ENCODE measurements at regions not wholly inside any gene's neighbourhood (a gene's known extent, or its start where the extent isn't known, plus 50 kb on each side); places are given as distances from the start of the nearest gene placed in this dataset.

DNA sequence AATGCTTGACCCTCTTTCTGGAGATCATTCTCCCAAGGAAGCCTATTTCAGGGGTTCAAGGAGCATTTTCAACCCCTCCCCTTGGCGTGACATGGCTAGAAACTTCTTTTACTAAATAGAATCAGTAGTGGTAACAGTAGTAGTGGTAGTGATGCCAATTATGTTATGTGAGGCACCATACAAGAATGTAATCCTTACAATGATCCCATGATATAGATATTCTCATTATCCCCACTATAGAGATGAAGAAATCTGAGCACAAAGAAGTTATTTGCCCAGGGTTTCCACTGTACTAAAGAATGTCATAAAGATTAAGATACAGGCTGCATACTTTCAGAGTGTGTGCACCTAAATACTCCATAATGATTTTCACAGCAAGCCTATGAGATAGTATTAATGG is 155.4 kb upstream of the CLINT1 start:
- TF ChIP-seq, protein P1, sequence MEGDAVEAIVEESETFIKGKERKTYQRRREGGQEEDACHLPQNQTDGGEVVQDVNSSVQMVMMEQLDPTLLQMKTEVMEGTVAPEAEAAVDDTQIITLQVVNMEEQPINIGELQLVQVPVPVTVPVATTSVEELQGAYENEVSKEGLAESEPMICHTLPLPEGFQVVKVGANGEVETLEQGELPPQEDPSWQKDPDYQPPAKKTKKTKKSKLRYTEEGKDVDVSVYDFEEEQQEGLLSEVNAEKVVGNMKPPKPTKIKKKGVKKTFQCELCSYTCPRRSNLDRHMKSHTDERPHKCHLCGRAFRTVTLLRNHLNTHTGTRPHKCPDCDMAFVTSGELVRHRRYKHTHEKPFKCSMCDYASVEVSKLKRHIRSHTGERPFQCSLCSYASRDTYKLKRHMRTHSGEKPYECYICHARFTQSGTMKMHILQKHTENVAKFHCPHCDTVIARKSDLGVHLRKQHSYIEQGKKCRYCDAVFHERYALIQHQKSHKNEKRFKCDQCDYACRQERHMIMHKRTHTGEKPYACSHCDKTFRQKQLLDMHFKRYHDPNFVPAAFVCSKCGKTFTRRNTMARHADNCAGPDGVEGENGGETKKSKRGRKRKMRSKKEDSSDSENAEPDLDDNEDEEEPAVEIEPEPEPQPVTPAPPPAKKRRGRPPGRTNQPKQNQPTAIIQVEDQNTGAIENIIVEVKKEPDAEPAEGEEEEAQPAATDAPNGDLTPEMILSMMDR (IDR thresholded peaks at IDR 0.05; ENCODE audit: insufficient read depth, missing control alignments), result no peak
- FAIRE-seq (no peak), DNase-seq (ENCODE audit: insufficient read length, low spot score) (no peak)

DNA sequence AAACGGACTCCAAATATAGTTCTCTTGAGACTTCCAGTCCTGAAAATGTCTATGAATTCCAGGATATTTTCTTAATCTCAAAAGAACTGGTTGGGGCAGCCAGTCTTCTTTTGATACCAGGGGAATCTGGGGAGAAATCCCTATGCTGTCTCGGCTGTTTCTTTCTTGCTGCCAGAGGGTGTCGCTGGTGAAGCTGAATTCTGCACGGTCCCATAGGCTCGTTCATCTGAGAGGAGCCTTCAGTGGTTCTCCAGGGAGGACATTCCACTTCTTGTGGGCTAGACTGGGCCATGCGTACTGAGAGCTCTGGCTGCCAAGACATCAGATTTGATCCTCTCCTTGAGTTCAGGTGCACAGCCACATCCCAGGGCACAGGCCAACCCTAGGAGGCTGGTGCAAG is 155.0 kb upstream of the CLINT1 start:
- DNase-seq (ENCODE audit: insufficient read length, low spot score) (no peak), FAIRE-seq (no peak)
- TF ChIP-seq, protein P1 (IDR thresholded peaks at IDR 0.05; ENCODE audit: insufficient read depth, missing control alignments), result peak; percentile 26

DNA sequence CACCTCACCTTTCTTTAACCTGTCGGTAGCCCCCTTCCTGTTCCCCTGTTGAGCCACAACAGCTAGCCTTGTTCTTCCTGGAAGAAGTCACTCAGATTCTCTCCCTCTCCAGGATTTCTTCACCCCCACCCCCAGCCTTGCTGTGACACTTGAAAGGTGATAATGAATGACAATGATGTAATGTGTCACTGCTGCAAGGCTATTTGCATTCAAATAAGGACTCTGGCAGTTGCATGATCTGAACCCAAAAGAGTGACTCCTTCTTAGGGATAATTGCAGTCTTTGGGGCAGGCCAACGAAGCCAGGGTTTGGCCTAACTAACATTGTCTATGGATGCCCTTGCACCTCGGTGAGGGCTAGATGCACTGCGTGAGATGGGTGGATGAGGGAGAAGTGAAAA is 154.4 kb upstream of the CLINT1 start:
- FAIRE-seq (no peak), DNase-seq (ENCODE audit: insufficient read length, low spot score) (no peak)
- TF ChIP-seq, protein P1 (IDR thresholded peaks at IDR 0.05; ENCODE audit: insufficient read depth, missing control alignments), result no peak

DNA sequence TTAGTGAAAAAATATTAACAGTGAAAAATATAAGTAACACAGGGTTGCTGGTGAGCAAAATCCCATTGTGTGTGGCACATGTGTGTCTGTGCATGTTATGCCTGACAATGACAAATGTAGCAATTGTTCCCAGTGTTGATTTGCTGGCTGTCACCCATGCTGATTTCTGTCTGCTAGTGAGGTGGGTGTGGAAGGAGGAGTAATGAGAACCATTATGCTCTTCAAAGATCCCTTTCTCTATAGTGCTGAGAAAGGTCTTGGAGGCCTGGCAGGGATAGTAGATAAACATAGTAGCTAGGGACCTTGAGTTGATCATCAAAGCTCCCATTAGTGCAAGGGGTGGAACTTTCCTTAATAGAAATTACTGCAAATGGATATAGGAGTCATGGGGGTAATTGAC is 152.5 kb upstream of the CLINT1 start:
- TF ChIP-seq, protein P1 (IDR thresholded peaks at IDR 0.05; ENCODE audit: insufficient read depth, missing control alignments), result no peak
- DNase-seq (ENCODE audit: insufficient read length, low spot score) (no peak), FAIRE-seq (no peak)

DNA sequence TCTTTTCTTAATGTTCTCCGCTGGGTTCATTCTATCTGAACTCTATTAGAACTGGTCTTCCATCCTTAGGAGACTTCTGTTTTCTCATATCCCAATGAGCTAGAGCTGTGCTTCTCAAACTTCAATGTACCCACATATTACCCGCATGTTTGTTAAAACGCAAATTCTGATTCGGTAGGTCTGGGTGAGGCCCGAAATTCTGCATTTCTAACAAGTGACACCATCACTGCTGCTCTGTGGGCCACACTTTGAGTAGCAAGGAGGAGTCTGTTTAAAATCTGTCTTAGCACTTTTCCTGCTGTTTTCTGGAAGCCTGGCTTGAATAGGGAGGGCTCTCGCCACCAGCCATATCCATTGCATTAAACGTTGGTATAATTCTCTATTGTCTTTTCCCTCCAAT is 151.9 kb upstream of the CLINT1 start:
- DNase-seq (ENCODE audit: insufficient read length, low spot score) (no peak), FAIRE-seq (no peak)
- TF ChIP-seq, protein P1 (IDR thresholded peaks at IDR 0.05; ENCODE audit: insufficient read depth, missing control alignments), result no peak

DNA sequence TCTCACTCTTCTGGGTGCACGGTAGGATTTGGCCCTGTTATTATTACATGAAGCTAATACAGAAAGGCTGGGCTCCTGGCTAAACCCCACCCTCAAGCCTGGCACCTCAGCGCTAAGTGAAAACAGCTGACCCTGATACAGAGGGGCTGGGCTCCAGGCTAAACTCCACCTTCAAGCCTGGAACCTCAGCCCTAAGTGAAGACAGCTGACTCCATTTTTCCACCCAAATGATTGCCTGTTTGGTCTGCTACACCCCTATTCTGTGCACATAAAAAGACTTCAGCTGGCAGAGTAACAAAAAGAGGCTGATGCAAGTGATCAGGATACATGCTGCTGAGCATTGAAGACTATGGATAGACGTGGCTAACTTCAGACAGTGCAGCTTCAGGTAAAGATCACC is 148.4 kb upstream of the CLINT1 start:
- TF ChIP-seq, protein P1 (IDR thresholded peaks at IDR 0.05; ENCODE audit: insufficient read depth, missing control alignments), result no peak
- no peak for DNase-seq (ENCODE audit: insufficient read length, low spot score)
- FAIRE-seq, result no peak

DNA sequence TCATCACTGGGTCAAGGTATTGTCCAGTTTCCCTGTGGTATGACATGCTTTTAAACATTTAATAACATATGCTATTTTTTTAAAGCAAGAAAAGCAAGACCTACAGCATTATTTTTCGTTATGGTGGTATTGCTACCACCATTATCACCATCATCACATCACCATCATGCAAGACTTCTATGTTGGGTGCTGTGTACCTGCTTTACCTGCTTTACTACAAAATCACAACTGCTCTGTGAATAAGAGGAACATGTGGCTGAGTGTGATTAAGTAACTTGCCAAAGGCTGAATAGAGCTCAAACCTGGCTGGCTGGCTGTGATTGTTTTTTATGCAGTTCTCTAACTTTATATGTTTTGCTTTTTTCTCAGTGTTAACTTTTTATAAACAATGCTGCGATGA is 140.8 kb upstream of the CLINT1 start:
- TF ChIP-seq, protein P1 (IDR thresholded peaks at IDR 0.05; ENCODE audit: insufficient read depth, missing control alignments), result no peak
- no peak for DNase-seq (ENCODE audit: insufficient read length, low spot score)
- FAIRE-seq, result no peak

Data from D721Med (cell line).